HuH-7.5 (cell line): ENCODE measurements at regions not wholly inside any gene's neighbourhood (a gene's known extent, or its start where the extent isn't known, plus 50 kb on each side); places are given as distances from the start of the nearest gene placed in this dataset.

Source experiments
- DNase-seq: peaks from one replicate; pipeline ENCODE4 v3.0.0; 2011; ENCODE audit warnings: low spot score

- DNase-seq, result no peak
These were observed 53.5 kb upstream of the TIPARP start for GRCh38 chr3:156620901-156621300.

- no peak for DNase-seq
These were observed 54.1 kb upstream of the TIPARP start for GRCh38 chr3:156620260-156620659.

- DNase-seq, result no peak
These were observed 55.0 kb upstream of the TIPARP start for GRCh38 chr3:156619376-156619775.

GRCh38 chr3:156617781-156618180, 56.6 kb upstream of the TIPARP start:
- DNase-seq, result no peak

GRCh38 chr3:156617145-156617544, 57.2 kb upstream of the TIPARP start:
- no peak for DNase-seq

- DNase-seq, result no peak
These were observed 58.7 kb upstream of the TIPARP start for GRCh38 chr3:156615592-156616173.

- DNase-seq, result no peak
These were observed 59.5 kb upstream of the TIPARP start for GRCh38 chr3:156614642-156615511.

- no peak for DNase-seq
These were observed 58.0 kb upstream of the SSR3 start for GRCh38 chr3:156612903-156613302.

- DNase-seq, result no peak
These were observed 57.1 kb upstream of the SSR3 start for GRCh38 chr3:156611870-156612494.

GRCh38 chr3:156610154-156610553, 55.2 kb upstream of the SSR3 start:
- DNase-seq, result no peak

- DNase-seq, result no peak
These were observed 54.6 kb upstream of the SSR3 start for GRCh38 chr3:156609546-156609945.

GRCh38 chr3:156608601-156609514, 53.9 kb upstream of the SSR3 start:
- DNase-seq, result no peak

GRCh38 chr3:156606729-156607128, 51.8 kb upstream of the SSR3 start:
- no peak for DNase-seq

- DNase-seq, result peak; percentile 21
These were observed 51.0 kb upstream of the SSR3 start for GRCh38 chr3:156605686-156606605.

GRCh38 chr3:156604642-156605144, 49.8 kb upstream of the SSR3 start:
- DNase-seq, result no peak
